Cardiac fibroblast (primary cell): ENCODE measurements at regions not wholly inside any gene's neighbourhood (a gene's known extent, or its start where the extent isn't known, plus 50 kb on each side); places are given as distances from the start of the nearest gene placed in this dataset.

Experiments
- DNase-seq, 2 donors: peaks; one replicate each; pipeline versions ENCODE4 v3.0.0 to v3.0.0-alpha.2; 2010; ENCODE audit warnings: low read depth in 2 of 2
- H3K4me3 ChIP-seq, 2 donors: replicated peaks in 1 of 2; 1 replicate in 1 of 2; 2 replicates in 1 of 2; pipeline ENCODE4 v1.5.1; 2011; ENCODE audit warnings: low read depth in 2 of 2, low read length in 2 of 2, mild to moderate bottlenecking in 2 of 2, moderate library complexity in 1 of 2
- CTCF ChIP-seq: IDR thresholded peaks from one replicate; pipeline ENCODE4 v1.5.1; 2011; ENCODE audit warnings: low read depth, mild to moderate bottlenecking, low read length, inconsistent platforms

- H3K4me3 ChIP-seq = no peak overlapping the region
- no peak for TF ChIP-seq CTCF
- peak; percentile 60 to 79 for DNase-seq
Measured at GRCh38 chr1:232891071-232891470, 59.3 kb upstream of the NTPCR start.

GRCh38 chr1:232891656-232892317, 58.6 kb upstream of the NTPCR start:
- DNase-seq = peak; percentile 14 to 40

GRCh38 chr1:232893481-232894313, 56.7 kb upstream of the NTPCR start:
- DNase-seq = peak in 1 of 2 donors; percentile 10
- H3K4me3 ChIP-seq = no peak overlapping the region
- TF ChIP-seq CTCF = no peak

More at GRCh38 chr1:232891656-232892317, 58.6 kb upstream of the NTPCR start:
- H3K4me3 ChIP-seq = no peak overlapping the region
- TF ChIP-seq CTCF = no peak

GRCh38 chr1:232894436-232894835, 56.0 kb upstream of the NTPCR start:
- no peak overlapping the region for H3K4me3 ChIP-seq
- no peak for TF ChIP-seq CTCF
- no peak for DNase-seq

- H3K4me3 ChIP-seq = no peak overlapping the region
- TF ChIP-seq CTCF = no peak
- no peak for DNase-seq
Measured at GRCh38 chr1:232897949-232898465, 52.4 kb upstream of the NTPCR start.

GRCh38 chr1:232899268-232899667, 51.1 kb upstream of the NTPCR start:
- TF ChIP-seq CTCF = no peak
- DNase-seq = no peak
- H3K4me3 ChIP-seq = no peak overlapping the region
